ENCODE measurements at regions not wholly inside any gene's neighbourhood (a gene's known extent, or its start where the extent isn't known, plus 50 kb on each side); places are given as distances from the start of the nearest gene placed in this dataset.

DNA sequence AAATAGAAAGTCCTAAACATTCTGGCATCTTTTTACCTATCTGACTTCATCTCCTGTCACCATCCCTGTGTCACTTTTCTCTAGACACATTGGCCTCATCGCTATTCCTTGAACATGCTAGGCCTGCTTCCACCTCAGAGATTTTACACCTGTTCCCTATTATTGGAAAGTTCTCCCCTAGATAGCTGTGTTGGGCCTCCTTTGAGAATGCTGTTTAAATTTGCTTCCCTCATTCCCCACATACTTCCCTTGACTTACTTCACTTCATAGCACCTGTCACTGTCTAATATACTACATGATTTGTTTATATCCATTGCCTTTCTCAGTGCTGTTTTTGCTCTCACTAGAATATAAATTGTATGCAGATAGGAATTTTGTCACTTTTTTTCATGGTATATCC lies 317.0 kb upstream of the GCFC2 start:
- no peak for TF ChIP-seq ZNF274 (IDR thresholded peaks at IDR 0.05; ENCODE audit: low read depth, low read length)
- TF ChIP-seq YY1 (IDR thresholded peaks at IDR 0.05; ENCODE audit: insufficient read depth, insufficient read length): no peak
- no peak for TF ChIP-seq SUZ12 (IDR thresholded peaks at IDR 0.05; ENCODE audit: extremely low read depth, insufficient read depth, insufficient read length)

Measured in NT2/D1 (cell line).